Breast epithelium (tissue), 4 donors: ENCODE measurements at regions not wholly inside any gene's neighbourhood (a gene's known extent, or its start where the extent isn't known, plus 50 kb on each side); places are given as distances from the start of the nearest gene placed in this dataset.

Source experiments
- DNase-seq, 2 donors: peaks; one replicate each; pipeline ENCODE4 v3.0.0-alpha.2; 2019; ENCODE audit warnings: low spot score in 2 of 2
- H3K27ac ChIP-seq, 2 donors: fragments of 200-600 bp; sonication (generic) in 1 of 2; one replicate each; pipeline ENCODE4 v1.5.1; 2016 to 2019; ENCODE audit warnings: mild to moderate bottlenecking in 1 of 2
- H3K27me3 ChIP-seq, 2 donors: fragments of 200-600 bp; sonication (generic) in 1 of 2; one replicate each; pipeline versions ENCODE4 v1.5.1 to v1.6.0; 2017 to 2019; ENCODE audit warnings: control low read depth in 1 of 2, mild to moderate bottlenecking in 1 of 2
- H3K36me3 ChIP-seq: fragments of 200-600 bp; one replicate; pipeline ENCODE4 v1.5.1; 2019
- H3K4me1 ChIP-seq, 2 donors: fragments of 200-600 bp; sonication (generic); one replicate each; pipeline ENCODE4 v1.5.1; 2016 to 2019; ENCODE audit warnings: control low read depth in 1 of 2
- H3K4me3 ChIP-seq, 3 donors: fragments of 200-600 bp; sonication (generic); 1 replicate in 2 of 3; 2 replicates in 1 of 3; pipeline ENCODE4 v1.5.1; 2016 to 2019; ENCODE audit warnings: mild to moderate bottlenecking in 3 of 3, moderate library complexity in 2 of 3
- H3K9me3 ChIP-seq, 2 donors: fragments of 200-600 bp; sonication (generic) in 1 of 2; one replicate each; pipeline ENCODE4 v1.5.1; 2016 to 2019; ENCODE audit warnings: control low read depth in 1 of 2
- CTCF ChIP-seq, 3 donors: fragments of 450-650 bp; IDR thresholded peaks; one replicate each; pipeline ENCODE4 v1.5.1; 2016 to 2017; ENCODE audit warnings: antibody characterized with exemption in 3 of 3, mild to moderate bottlenecking in 3 of 3, moderate library complexity in 3 of 3
- POLR2A ChIP-seq: fragments of 450-650 bp; IDR thresholded peaks from one replicate; pipeline ENCODE4 v1.6.1; 2016; ENCODE audit warnings: antibody characterized with exemption, mild to moderate bottlenecking, moderate library complexity
- POLR2AphosphoS5 ChIP-seq, 3 donors: sonication (generic); formaldehyde crosslinking; IDR thresholded peaks; one replicate each; pipeline ENCODE4 v1.6.1; 2017; ENCODE audit warnings: antibody characterized with exemption in 3 of 3
- intact Hi-C: fragments of 100-400 bp; cut with DNase I; formaldehyde crosslinking; loops from one replicate; pipeline ENCODE4 v1.15.1; 2023; ENCODE audit warnings: low total_unique reads

GRCh38 chr2:228542277-228542676 is 360.8 kb upstream of the SPHKAP start:
- Histone ChIP-seq H3K9me3 (peaks cover 0 to 21% of the 10 kb centered on the region in 2 donors), H3K27me3 (no peaks in the 10 kb centered on the region), H3K4me3 (no peak overlapping the region), H3K4me1 (no peaks in the 10 kb centered on the region), H3K27ac (no peak overlapping the region), H3K36me3 (no peaks in the 10 kb centered on the region)
- no peak for DNase-seq
- intact Hi-C loops: no loop called here
- no peak for TF ChIP-seq POLR2AphosphoS5 (IDR thresholded peaks at IDR 0.05)
- no peak for TF ChIP-seq CTCF (IDR thresholded peaks at IDR 0.05)
- TF ChIP-seq POLR2A: no peak

GRCh38 chr2:228541789-228542188 is 360.3 kb upstream of the SPHKAP start:
- no peak for TF ChIP-seq CTCF (IDR thresholded peaks at IDR 0.05)
- TF ChIP-seq POLR2AphosphoS5 (IDR thresholded peaks at IDR 0.05): no peak
- no peak for TF ChIP-seq POLR2A
- Histone ChIP-seq H3K27ac (no peak overlapping the region), H3K4me1 (no peaks in the 10 kb centered on the region), H3K4me3 (no peak overlapping the region), H3K27me3 (no peaks in the 10 kb centered on the region), H3K9me3 (peaks cover 0 to 25% of the 10 kb centered on the region in 2 donors), H3K36me3 (no peaks in the 10 kb centered on the region)
- intact Hi-C loops: no loop called here
- DNase-seq: no peak

- TF ChIP-seq POLR2AphosphoS5 (IDR thresholded peaks at IDR 0.05) (no peak), POLR2A (no peak), CTCF (IDR thresholded peaks at IDR 0.05) (no peak)
- intact Hi-C loops: no loop called here
- Histone ChIP-seq H3K27ac (no peak overlapping the region), H3K4me3 (no peak overlapping the region), H3K36me3 (no peaks in the 10 kb centered on the region), H3K9me3 (peaks cover 0 to 25% of the 10 kb centered on the region in 2 donors), H3K4me1 (no peaks in the 10 kb centered on the region), H3K27me3 (no peaks in the 10 kb centered on the region)
- DNase-seq: no peak
Observed at GRCh38 chr2:228540976-228541375, 359.5 kb upstream of the SPHKAP start.

DNA sequence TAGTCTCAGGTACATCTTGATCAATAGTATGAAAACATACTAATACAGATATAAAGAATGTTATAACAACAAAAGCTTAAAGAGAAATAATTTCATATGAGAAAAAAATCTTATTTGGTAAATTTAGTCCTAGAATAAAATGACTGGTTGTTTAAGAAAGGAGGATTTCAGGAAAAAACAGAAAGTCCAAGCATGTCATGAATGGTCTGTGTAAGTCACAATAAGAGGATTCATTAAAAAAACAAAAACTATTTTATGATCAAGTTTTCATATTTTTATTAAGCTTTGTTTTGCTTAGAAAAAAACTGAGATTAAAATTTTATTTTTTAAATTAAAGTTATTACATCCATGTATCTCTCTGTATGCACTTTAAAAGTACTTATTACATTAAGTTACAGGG is 353.9 kb upstream of the SPHKAP start:
- DNase-seq: no peak
- no peaks in the 10 kb centered on the region for H3K27me3 ChIP-seq
- H3K4me1 ChIP-seq: no peaks in the 10 kb centered on the region
- peaks cover 0 to 41% of the 10 kb centered on the region in 2 donors for H3K9me3 ChIP-seq
- no peaks in the 10 kb centered on the region for H3K36me3 ChIP-seq
- intact Hi-C loops: no loop called here
- no peak for TF ChIP-seq CTCF (IDR thresholded peaks at IDR 0.05)
- H3K4me3 ChIP-seq: no peak overlapping the region
- no peak overlapping the region for H3K27ac ChIP-seq

DNA sequence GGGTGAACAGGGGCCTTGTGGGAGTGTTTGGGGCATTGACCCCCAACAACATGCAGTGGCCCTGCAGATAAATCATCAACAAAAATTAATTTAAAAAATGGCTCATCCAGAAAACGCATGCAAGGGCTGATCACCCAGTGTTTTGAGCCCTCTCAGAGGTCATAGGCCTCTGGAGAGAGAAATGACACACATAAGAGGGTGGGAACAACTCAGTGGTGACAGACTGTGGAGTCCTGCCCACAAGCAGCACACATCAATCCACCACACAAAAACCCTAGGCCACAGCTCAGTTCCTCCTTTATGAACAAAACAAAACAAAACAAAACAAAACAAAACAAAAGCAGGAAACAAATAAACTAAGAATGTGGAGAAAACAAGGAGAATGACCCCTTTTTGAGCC is 351.7 kb upstream of the SPHKAP start:
- H3K4me3 ChIP-seq: no peak overlapping the region
- no peaks in the 10 kb centered on the region for H3K4me1 ChIP-seq
- no peaks in the 10 kb centered on the region for H3K27me3 ChIP-seq
- H3K36me3 ChIP-seq: no peaks in the 10 kb centered on the region
- no peak for DNase-seq
- intact Hi-C loops: no loop called here
- TF ChIP-seq CTCF (IDR thresholded peaks at IDR 0.05): no peak
- no peak for TF ChIP-seq POLR2A
- no peak for TF ChIP-seq POLR2AphosphoS5 (IDR thresholded peaks at IDR 0.05)
- no peak overlapping the region for H3K27ac ChIP-seq
- peaks cover 0 to 38% of the 10 kb centered on the region in 2 donors for H3K9me3 ChIP-seq
